Right cardiac atrium (tissue), 5 donors: ENCODE measurements at regions not wholly inside any gene's neighbourhood (a gene's known extent, or its start where the extent isn't known, plus 50 kb on each side); places are given as distances from the start of the nearest gene placed in this dataset.

ENCODE experiments used
- ATAC-seq, 2 donors: fragments of 200-7000 bp; cut with Tn5 transposase; one replicate each; pipeline versions ENCODE4 v1.8.0 to v1.9.1; 2020; ENCODE audit warnings: moderate library complexity in 2 of 2, mild to moderate bottlenecking in 1 of 2
- DNase-seq, 3 donors: peaks; one replicate each; pipeline ENCODE4 v3.0.0-alpha.2; 2020
- H3K27ac ChIP-seq: one replicate; pipeline ENCODE4 v1.5.1; 2013; ENCODE audit warnings: mild to moderate bottlenecking, low read length, control low read depth, moderate library complexity
- H3K27me3 ChIP-seq: one replicate; pipeline ENCODE4 v1.6.1; 2013; ENCODE audit not compliant: control insufficient read depth, insufficient read depth
- H3K4me1 ChIP-seq: one replicate; pipeline ENCODE4 v1.6.1; 2013; ENCODE audit warnings: low read length; ENCODE audit not compliant: control insufficient read depth, insufficient read depth
- H3K4me3 ChIP-seq: one replicate; pipeline ENCODE4 v1.5.1; 2013; ENCODE audit warnings: low read length, control low read depth
- H3K9me3 ChIP-seq: one replicate; pipeline ENCODE4 v1.6.1; 2013; ENCODE audit warnings: low read length; ENCODE audit not compliant: control insufficient read depth
- WGBS: extraction: QIAGEN DNeasy Blood & Tissue Kit; methylation state at CpG from one replicate; pipeline ENCODE4 v1.1.7; 2013; 5-methylcytosine and 5-hydroxymethylcytosine counted together
- intact Hi-C, 4 donors: fragments of 100-400 bp; cut with DNase I; formaldehyde crosslinking; loops; one replicate each; pipeline versions ENCODE4 v1.11.0 to v1.14.0; 2022 to 2023
- donor health status: healthy with polysubstance abuse.
- donor health status: DM: no; HTN: yes; CAD: no.
- donor health status: DM: no; HTN: no; CAD: no.
- donor health status: DM: no; HTN: yes; CAD: no; lungs with severe emphysema.
- donor health status: DM: yes; HTN: yes; CAD: no.

GRCh38 chr11:119797736-119798135 lies 68.7 kb upstream of the NECTIN1 start:
- DNase-seq (no peak), ATAC-seq (no peak)
- Histone ChIP-seq H3K27ac (no peak overlapping the region), H3K9me3 (no peaks in the 10 kb centered on the region), H3K4me1 (no peaks in the 10 kb centered on the region), H3K4me3 (no peak overlapping the region), H3K27me3 (no peaks in the 10 kb centered on the region)
- intact Hi-C loops, result no loop called here
- WGBS, result 73% methylated on average over 4 of the region's 4 CpGs

- H3K4me3 ChIP-seq, result no peak overlapping the region
- WGBS, result 39% methylated on average over 12 of the region's 12 CpGs
- intact Hi-C loops, result no loop called here
- H3K4me1 ChIP-seq, result no peaks in the 10 kb centered on the region
- H3K27ac ChIP-seq, result no peak overlapping the region
- ATAC-seq, result no peak
- DNase-seq, result no peak
- H3K9me3 ChIP-seq, result no peaks in the 10 kb centered on the region
- no peaks in the 10 kb centered on the region for H3K27me3 ChIP-seq
These were observed 68.2 kb upstream of the NECTIN1 start for GRCh38 chr11:119797123-119797611.

- Histone ChIP-seq H3K27me3 (no peaks in the 10 kb centered on the region), H3K4me1 (no peaks in the 10 kb centered on the region), H3K27ac (no peak overlapping the region), H3K4me3 (no peak overlapping the region), H3K9me3 (no peaks in the 10 kb centered on the region)
- ATAC-seq (no peak), DNase-seq (no peak)
- intact Hi-C loops, result no loop called here
- WGBS, result 71% methylated on average over 8 of the region's 8 CpGs
These were observed 67.5 kb upstream of the NECTIN1 start for GRCh38 chr11:119796363-119797060.

GRCh38 chr11:119795690-119796089 lies 66.7 kb upstream of the NECTIN1 start:
- WGBS, result 89% methylated on average over 5 of the region's 5 CpGs
- ATAC-seq, result no peak
- intact Hi-C loops, result no loop called here

GRCh38 chr11:119795231-119795630 lies 66.2 kb upstream of the NECTIN1 start:
- no peak overlapping the region for H3K4me3 ChIP-seq
- H3K9me3 ChIP-seq, result no peaks in the 10 kb centered on the region
- no peak for DNase-seq
- intact Hi-C loops, result no loop called here
- no peaks in the 10 kb centered on the region for H3K4me1 ChIP-seq
- ATAC-seq, result no peak
- 83% methylated on average over 12 of the region's 12 CpGs for WGBS
- H3K27ac ChIP-seq, result no peak overlapping the region
- no peaks in the 10 kb centered on the region for H3K27me3 ChIP-seq

More at GRCh38 chr11:119795690-119796089, 66.7 kb upstream of the NECTIN1 start:
- Histone ChIP-seq H3K4me3 (no peak overlapping the region), H3K4me1 (no peaks in the 10 kb centered on the region), H3K9me3 (no peaks in the 10 kb centered on the region), H3K27ac (no peak overlapping the region), H3K27me3 (no peaks in the 10 kb centered on the region)
- no peak for DNase-seq

- WGBS, result 94% methylated on average over 4 of the region's 4 CpGs
- ATAC-seq (no peak), DNase-seq (no peak)
- no peak overlapping the region for H3K4me3 ChIP-seq
- intact Hi-C loops, result no loop called here
- no peaks in the 10 kb centered on the region for H3K27me3 ChIP-seq
- no peak overlapping the region for H3K27ac ChIP-seq
- H3K9me3 ChIP-seq, result no peaks in the 10 kb centered on the region
- H3K4me1 ChIP-seq, result no peaks in the 10 kb centered on the region
These were observed 65.8 kb upstream of the NECTIN1 start for GRCh38 chr11:119794756-119795155.

GRCh38 chr11:119794141-119794665 lies 65.2 kb upstream of the NECTIN1 start:
- H3K9me3 ChIP-seq, result no peaks in the 10 kb centered on the region
- H3K4me3 ChIP-seq, result no peak overlapping the region
- no peak overlapping the region for H3K27ac ChIP-seq
- H3K27me3 ChIP-seq, result no peaks in the 10 kb centered on the region
- intact Hi-C loops, result no loop called here
- no peak for ATAC-seq
- no peak for DNase-seq
- H3K4me1 ChIP-seq, result no peaks in the 10 kb centered on the region
- 83% methylated on average over 17 of the region's 17 CpGs for WGBS

- ATAC-seq (no peak), DNase-seq (no peak)
- Histone ChIP-seq H3K9me3 (no peaks in the 10 kb centered on the region), H3K4me3 (no peak overlapping the region), H3K4me1 (no peaks in the 10 kb centered on the region), H3K27ac (no peak overlapping the region), H3K27me3 (no peaks in the 10 kb centered on the region)
- intact Hi-C loops, result no loop called here
- 75% methylated on average over 10 of the region's 10 CpGs for WGBS
These were observed 64.5 kb upstream of the NECTIN1 start for GRCh38 chr11:119793335-119793984.

- Histone ChIP-seq H3K9me3 (no peaks in the 10 kb centered on the region), H3K27me3 (no peaks in the 10 kb centered on the region), H3K4me1 (no peaks in the 10 kb centered on the region), H3K27ac (no peak overlapping the region), H3K4me3 (no peak overlapping the region)
- ATAC-seq (no peak), DNase-seq (no peak)
- intact Hi-C loops, result no loop called here
- WGBS, result 46% methylated on average over 6 of the region's 6 CpGs
These were observed 62.7 kb upstream of the NECTIN1 start for GRCh38 chr11:119791701-119792151.

GRCh38 chr11:119791047-119791446 lies 62.0 kb upstream of the NECTIN1 start:
- H3K4me1 ChIP-seq, result no peaks in the 10 kb centered on the region
- WGBS, result 63% methylated on average over 6 of the region's 6 CpGs
- intact Hi-C loops, result no loop called here

GRCh38 chr11:119790476-119790875 lies 61.5 kb upstream of the NECTIN1 start:
- H3K27ac ChIP-seq, result no peak overlapping the region
- ATAC-seq (no peak), DNase-seq (no peak)
- H3K4me1 ChIP-seq, result no peaks in the 10 kb centered on the region
- intact Hi-C loops, result no loop called here
- 69% methylated on average over 9 of the region's 9 CpGs for WGBS
- no peaks in the 10 kb centered on the region for H3K9me3 ChIP-seq
- H3K27me3 ChIP-seq, result no peaks in the 10 kb centered on the region
- H3K4me3 ChIP-seq, result no peak overlapping the region

More at GRCh38 chr11:119791047-119791446, 62.0 kb upstream of the NECTIN1 start:
- Histone ChIP-seq H3K4me3 (no peak overlapping the region), H3K27ac (no peak overlapping the region), H3K9me3 (no peaks in the 10 kb centered on the region), H3K27me3 (no peaks in the 10 kb centered on the region)
- ATAC-seq, result no peak
- DNase-seq, result no peak
